ENCODE measurements at regions not wholly inside any gene's neighbourhood (a gene's known extent, or its start where the extent isn't known, plus 50 kb on each side); places are given as distances from the start of the nearest gene placed in this dataset.

DNA sequence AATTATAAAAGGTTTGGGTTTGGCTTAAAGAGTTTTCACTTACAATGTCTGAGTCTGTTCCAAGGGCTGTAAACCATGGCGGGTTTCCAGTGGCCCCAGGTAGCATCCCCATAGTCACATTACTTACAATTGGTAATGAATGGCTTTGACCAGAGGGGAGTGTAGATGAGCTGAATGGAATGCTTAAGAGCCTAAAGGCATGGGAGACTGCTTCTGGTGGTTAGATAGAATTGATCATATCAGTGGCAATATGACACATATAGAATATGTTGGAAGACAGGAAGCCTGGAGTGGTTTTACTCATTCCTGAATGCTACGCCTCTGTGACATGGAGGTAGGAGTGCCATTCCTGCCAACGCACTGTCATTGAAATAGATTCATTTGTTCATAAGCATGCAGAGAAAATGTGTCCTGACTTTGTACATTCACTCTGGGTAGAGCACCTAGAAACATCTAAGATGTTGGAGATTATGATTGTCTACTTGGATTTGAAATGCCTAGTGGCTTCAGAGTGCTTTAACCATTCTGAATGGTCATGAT is 183.3 kb downstream of the BLID start:
- in situ Hi-C loops (cut with MboI; ENCODE audit: low pct_unique_long_range_greater_than_20kb, low sequenced_read_pairs, unreplicated experiment): no loop called here
- TF ChIP-seq, protein P1, sequence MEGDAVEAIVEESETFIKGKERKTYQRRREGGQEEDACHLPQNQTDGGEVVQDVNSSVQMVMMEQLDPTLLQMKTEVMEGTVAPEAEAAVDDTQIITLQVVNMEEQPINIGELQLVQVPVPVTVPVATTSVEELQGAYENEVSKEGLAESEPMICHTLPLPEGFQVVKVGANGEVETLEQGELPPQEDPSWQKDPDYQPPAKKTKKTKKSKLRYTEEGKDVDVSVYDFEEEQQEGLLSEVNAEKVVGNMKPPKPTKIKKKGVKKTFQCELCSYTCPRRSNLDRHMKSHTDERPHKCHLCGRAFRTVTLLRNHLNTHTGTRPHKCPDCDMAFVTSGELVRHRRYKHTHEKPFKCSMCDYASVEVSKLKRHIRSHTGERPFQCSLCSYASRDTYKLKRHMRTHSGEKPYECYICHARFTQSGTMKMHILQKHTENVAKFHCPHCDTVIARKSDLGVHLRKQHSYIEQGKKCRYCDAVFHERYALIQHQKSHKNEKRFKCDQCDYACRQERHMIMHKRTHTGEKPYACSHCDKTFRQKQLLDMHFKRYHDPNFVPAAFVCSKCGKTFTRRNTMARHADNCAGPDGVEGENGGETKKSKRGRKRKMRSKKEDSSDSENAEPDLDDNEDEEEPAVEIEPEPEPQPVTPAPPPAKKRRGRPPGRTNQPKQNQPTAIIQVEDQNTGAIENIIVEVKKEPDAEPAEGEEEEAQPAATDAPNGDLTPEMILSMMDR (IDR thresholded peaks at IDR 0.05; ENCODE audit: extremely low read depth, insufficient read depth, missing control alignments): no peak
- no peak for DNase-seq (ENCODE audit: low spot score)

DNA sequence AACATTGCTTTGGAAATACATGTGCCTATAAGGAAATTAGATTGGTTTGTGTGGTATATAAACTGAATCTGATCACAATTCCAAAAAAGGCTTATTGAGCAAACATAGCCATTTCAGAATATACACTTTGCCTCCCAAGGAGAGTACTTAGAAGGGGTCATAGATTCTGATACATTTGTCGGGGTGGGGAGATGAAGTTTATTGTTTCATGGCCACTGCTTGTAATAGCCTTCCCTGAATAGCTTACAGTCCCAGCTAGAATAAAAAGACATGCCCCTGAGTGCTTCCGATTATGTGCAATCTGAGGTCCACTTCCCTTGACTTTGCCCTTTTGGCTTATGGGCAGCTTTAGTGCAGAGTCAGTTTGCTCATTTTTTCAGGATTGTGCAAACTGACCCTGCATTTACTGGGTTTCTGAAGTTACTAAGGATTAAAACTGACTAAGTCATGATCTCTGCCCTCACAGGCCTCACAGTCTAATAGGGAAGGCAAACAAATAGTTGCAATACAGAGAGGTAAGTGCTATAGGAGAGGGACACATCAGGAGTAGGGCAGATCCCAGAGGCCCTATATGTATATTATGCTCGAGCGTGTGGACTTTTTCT is 184.2 kb downstream of the BLID start:
- no peak for DNase-seq (ENCODE audit: low spot score)
- TF ChIP-seq, protein P1 (IDR thresholded peaks at IDR 0.05; ENCODE audit: extremely low read depth, insufficient read depth, missing control alignments): no peak
- in situ Hi-C loops (cut with MboI; ENCODE audit: low pct_unique_long_range_greater_than_20kb, low sequenced_read_pairs, unreplicated experiment): no loop called here

DNA sequence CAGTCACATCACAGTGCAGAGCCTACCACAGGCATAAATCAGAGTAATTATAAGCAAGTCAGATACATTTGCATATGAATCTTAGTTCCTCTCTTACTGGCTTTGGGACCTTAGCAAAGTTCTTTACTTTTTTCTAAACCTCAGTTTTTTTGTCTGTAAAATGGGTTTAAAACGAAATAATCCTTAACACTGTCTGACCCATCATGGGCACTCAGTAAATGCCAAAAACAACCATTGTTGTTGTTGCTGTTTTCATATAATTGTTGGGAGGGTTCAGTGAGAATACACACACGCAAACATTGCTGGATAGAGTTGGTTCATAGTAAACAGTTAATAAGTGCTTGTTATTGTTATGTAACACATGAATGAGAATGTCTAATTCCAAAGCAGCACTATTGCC is 184.9 kb downstream of the BLID start:
- in situ Hi-C loops (cut with MboI; ENCODE audit: low pct_unique_long_range_greater_than_20kb, low sequenced_read_pairs, unreplicated experiment): no loop called here
- DNase-seq (ENCODE audit: low spot score): no peak
- TF ChIP-seq, protein P1 (IDR thresholded peaks at IDR 0.05; ENCODE audit: extremely low read depth, insufficient read depth, missing control alignments): no peak

DNA sequence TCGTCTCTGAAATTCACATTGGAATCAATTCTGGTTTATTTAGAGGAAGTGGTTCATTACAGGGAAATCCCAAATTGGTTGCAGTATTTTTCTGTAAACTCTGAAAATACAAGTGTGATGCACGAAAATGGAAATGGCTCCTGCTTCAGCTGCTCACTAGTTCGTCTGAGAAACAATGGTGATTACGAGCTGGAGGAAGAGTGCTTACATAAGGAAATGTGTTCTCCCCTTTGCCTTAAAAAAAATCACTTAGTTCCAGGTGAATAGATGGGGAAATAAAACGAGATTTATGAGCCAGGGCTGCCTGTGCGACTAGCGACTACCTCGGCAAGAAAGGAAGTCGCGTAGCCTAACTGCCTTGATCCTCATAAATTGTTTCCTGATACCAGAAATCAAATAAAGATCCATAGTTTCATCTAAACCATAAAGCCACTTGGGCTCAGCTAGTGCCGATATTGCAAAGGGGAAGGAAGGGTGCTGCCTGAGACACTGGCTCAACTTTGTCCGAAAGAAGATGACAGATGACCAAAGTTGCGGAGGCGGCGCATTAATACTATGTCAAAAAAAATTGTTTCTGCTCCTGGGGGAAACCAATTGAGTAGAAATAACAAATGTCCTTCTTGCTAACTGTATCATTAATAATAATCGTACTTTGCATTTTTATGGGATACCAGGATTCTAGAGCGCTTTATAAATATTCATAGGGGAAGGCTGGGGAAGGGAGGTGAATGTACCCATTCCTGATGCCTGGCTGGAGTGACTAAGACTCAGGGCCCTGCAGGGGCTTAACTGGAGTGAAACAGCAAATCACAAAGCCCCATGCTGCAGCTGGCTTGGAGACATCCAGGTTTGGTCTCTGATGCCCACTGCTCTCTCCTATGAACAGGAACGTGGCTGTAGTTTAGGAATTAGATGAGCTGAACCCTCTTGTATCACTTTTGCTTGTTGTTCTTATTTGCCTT is 185.7 kb downstream of the BLID start:
- DNase-seq (ENCODE audit: low spot score): peak; percentile 16
- TF ChIP-seq, protein P1 (IDR thresholded peaks at IDR 0.05; ENCODE audit: extremely low read depth, insufficient read depth, missing control alignments): no peak
- in situ Hi-C loops (cut with MboI; ENCODE audit: low pct_unique_long_range_greater_than_20kb, low sequenced_read_pairs, unreplicated experiment): no loop called here

DNA sequence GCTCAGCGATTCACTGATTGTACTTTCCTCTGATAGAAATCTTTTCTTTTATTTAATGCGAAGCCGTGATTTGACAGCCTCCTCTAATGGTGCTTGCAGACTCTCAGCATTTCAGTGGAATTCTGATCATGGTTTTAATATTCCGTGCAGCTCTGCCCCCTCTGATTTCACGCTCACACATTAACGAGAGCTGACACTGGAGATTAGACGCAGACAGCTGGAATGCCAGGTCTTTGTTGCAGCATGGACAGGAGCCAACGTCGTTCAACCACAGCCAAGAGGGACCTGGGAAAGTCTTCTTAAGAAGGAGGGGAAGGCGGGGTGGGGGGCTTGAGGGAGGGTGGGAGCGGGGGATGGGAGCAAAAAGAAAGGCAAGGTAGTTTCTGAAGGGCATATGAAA is 186.4 kb downstream of the BLID start:
- no peak for DNase-seq (ENCODE audit: low spot score)
- TF ChIP-seq, protein P1 (IDR thresholded peaks at IDR 0.05; ENCODE audit: extremely low read depth, insufficient read depth, missing control alignments): no peak
- in situ Hi-C loops (cut with MboI; ENCODE audit: low pct_unique_long_range_greater_than_20kb, low sequenced_read_pairs, unreplicated experiment): no loop called here

DNA sequence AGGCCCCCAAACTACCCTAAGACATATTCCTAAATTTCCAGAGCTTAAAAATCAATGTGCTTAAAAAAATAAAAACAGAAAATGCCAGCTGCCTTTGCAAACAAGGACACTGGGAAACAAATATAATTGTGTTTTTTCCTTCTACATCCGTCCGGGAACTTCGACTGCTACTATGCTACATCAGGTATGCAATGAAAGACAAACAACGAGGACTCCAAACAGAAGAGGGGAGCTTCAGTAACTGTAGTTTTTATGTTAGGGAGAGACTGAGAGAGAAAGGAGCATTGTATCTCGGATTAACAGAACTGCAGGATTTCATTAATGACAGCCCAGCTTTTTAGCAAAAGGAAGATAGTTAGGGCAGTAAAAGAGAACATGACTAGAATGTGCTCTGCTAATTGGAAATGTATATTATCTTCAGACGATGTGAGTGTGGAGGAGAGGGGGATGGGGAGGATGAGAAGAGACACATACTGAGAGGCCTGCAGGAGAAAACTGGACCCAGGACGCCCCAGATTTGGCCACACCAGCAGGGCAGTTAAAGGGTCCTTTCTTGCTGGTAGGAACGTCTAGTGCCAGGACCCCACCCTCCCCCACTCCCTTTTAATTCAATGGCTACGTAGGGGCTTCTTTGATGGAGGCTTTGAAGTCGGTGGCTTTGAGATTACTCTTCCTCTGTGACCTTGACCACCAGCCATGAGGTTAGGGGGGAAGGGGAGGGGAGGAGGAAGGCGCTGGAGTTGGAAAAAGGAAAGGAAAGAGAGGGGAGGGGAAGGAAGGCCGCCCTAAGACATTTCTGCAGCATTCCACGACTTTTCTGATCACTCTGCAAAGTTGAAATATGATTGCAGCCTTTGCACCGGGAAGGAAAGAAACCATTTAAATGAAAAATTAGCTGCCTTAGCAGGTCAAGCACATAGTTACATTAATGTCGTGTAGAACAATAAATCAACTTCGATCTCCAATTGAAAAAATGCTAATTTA is 187.1 kb downstream of the BLID start:
- TF ChIP-seq, protein P1 (IDR thresholded peaks at IDR 0.05; ENCODE audit: extremely low read depth, insufficient read depth, missing control alignments): no peak
- in situ Hi-C loops (cut with MboI; ENCODE audit: low pct_unique_long_range_greater_than_20kb, low sequenced_read_pairs, unreplicated experiment): no loop called here
- DNase-seq (ENCODE audit: low spot score): no peak
